PFSK-1 (cell line): ENCODE measurements at regions not wholly inside any gene's neighbourhood (a gene's known extent, or its start where the extent isn't known, plus 50 kb on each side); places are given as distances from the start of the nearest gene placed in this dataset.

Source experiments
- FOXP2 ChIP-seq: optimal IDR thresholded peaks from 2 replicates; pipeline ENCODE3; 2011; ENCODE audit warnings: borderline replicate concordance, control low read depth, inconsistent platforms; ENCODE audit not compliant: insufficient read depth; ENCODE audit errors: extremely low read length, extremely low read depth
- POLR2AphosphoS5 ChIP-seq: IDR thresholded peaks from 2 replicates; pipeline ENCODE4 v1.6.1; 2012; ENCODE audit warnings: low read depth, mild to moderate bottlenecking, control low read depth, low read length, moderate library complexity
- SIN3A ChIP-seq: IDR thresholded peaks from 2 replicates; pipeline ENCODE4 v1.6.1; 2012; ENCODE audit warnings: mild to moderate bottlenecking, low read length, moderate library complexity, borderline replicate concordance; ENCODE audit not compliant: insufficient read depth
- TAF1 ChIP-seq: IDR thresholded peaks from 2 replicates; pipeline ENCODE4 v1.6.1; 2012; ENCODE audit warnings: low read length, control low read depth, borderline replicate concordance; ENCODE audit not compliant: insufficient read depth
- TF ChIP-seq, protein P1 (sequence below), 2 experiments: IDR thresholded peaks; 2 replicates each; pipeline versions ENCODE4 v1.6.1 to v1.8.0; 2011 to 2012; ENCODE audit warnings: low read depth in 2 of 2, low read length in 2 of 2, control low read depth in 1 of 2, inconsistent platforms in 1 of 2, mild to moderate bottlenecking in 1 of 2, moderate library complexity in 1 of 2; ENCODE audit not compliant: insufficient read depth in 1 of 2

DNA sequence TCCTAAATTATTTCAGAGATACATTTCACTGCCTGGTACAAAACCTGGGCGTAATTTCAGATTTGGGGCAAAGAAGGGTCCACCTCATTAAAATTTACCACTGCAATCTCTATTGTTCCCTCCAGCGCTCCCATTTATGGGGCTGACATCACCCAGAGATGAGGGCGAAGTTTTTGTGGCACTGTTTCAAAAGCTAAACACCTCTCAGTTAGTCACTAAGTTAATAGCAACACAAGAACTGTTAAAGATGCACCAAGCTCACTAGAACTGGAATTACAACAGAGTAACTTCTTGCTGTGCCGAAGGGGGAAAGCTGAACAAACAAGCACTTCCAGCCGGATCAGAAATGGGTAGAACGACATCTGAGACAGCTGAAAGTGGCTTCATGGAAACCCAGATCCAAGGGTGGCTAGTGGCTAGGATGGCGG lies 179.4 kb downstream of the GATA3 start:
- TF ChIP-seq TAF1 = no peak
- TF ChIP-seq, protein P1, sequence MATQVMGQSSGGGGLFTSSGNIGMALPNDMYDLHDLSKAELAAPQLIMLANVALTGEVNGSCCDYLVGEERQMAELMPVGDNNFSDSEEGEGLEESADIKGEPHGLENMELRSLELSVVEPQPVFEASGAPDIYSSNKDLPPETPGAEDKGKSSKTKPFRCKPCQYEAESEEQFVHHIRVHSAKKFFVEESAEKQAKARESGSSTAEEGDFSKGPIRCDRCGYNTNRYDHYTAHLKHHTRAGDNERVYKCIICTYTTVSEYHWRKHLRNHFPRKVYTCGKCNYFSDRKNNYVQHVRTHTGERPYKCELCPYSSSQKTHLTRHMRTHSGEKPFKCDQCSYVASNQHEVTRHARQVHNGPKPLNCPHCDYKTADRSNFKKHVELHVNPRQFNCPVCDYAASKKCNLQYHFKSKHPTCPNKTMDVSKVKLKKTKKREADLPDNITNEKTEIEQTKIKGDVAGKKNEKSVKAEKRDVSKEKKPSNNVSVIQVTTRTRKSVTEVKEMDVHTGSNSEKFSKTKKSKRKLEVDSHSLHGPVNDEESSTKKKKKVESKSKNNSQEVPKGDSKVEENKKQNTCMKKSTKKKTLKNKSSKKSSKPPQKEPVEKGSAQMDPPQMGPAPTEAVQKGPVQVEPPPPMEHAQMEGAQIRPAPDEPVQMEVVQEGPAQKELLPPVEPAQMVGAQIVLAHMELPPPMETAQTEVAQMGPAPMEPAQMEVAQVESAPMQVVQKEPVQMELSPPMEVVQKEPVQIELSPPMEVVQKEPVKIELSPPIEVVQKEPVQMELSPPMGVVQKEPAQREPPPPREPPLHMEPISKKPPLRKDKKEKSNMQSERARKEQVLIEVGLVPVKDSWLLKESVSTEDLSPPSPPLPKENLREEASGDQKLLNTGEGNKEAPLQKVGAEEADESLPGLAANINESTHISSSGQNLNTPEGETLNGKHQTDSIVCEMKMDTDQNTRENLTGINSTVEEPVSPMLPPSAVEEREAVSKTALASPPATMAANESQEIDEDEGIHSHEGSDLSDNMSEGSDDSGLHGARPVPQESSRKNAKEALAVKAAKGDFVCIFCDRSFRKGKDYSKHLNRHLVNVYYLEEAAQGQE (IDR thresholded peaks at IDR 0.05; ENCODE audit: insufficient read depth in 1 of 2, low read depth in 2 of 2, low read length in 2 of 2) = no peak
- TF ChIP-seq FOXP2 = no peak
- TF ChIP-seq POLR2AphosphoS5 = no peak
- TF ChIP-seq SIN3A = no peak

DNA sequence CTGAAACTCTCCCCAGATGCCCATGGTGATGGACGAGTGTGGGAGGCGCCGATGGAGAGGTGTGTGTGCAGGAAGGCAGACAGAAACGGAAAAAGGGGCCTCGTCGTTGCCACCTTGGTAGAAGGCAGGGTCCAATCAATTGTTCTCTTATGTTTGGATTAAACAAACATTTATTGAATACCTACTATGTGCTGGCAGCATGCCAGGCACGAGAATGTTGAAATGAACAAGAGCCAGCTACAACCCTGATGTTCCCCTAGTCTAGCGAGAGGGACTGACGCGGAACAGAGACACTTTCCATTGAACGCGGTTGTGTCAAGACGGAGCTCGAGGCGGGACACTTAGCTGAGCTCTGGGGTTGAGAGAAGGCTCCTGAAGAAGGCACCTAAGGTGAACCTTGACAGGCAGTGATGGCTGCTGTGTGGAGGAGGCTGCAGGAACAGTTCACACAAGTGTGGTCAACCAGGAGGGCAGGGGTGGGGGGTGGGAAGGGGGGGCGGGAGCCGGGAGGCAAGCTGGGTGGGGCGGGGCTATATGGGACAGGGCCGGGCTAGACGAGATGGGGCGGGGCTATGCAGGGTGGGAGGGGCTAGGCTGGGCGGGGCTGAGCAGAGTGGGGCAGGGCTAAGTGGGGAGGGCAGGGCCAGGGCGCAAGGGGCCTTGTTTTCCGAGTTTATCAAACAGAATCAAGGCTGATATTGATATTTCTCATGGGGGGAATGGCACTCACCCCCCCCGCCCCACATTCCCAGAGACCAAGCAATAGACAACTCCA lies 181.0 kb downstream of the GATA3 start:
- no peak for TF ChIP-seq POLR2AphosphoS5
- no peak for TF ChIP-seq TAF1
- TF ChIP-seq, protein P1 (IDR thresholded peaks at IDR 0.05; ENCODE audit: insufficient read depth in 1 of 2, low read depth in 2 of 2, low read length in 2 of 2) = no peak
- TF ChIP-seq SIN3A = no peak
- no peak for TF ChIP-seq FOXP2

DNA sequence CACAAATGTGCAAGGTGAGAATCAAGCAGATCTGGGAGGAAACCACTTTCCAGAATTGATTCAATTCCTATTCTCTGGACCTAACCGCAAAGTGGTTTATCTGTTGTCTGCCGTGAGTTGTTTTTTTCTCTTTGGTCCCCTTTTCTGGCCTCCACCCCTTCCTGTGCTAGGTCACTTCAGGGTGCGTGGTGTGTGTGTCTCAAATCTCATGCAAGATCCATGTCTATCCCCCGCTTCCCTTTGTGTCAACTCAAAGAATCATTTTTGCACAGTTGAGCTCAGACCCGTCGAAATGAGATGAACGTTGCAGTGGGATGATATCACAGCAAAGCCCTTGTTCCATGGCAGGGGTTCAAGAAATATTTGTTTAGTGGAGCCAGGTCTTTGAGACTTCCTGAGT lies 184.5 kb downstream of the GATA3 start:
- TF ChIP-seq, protein P1 (IDR thresholded peaks at IDR 0.05; ENCODE audit: insufficient read depth in 1 of 2, low read depth in 2 of 2, low read length in 2 of 2) = no peak

DNA sequence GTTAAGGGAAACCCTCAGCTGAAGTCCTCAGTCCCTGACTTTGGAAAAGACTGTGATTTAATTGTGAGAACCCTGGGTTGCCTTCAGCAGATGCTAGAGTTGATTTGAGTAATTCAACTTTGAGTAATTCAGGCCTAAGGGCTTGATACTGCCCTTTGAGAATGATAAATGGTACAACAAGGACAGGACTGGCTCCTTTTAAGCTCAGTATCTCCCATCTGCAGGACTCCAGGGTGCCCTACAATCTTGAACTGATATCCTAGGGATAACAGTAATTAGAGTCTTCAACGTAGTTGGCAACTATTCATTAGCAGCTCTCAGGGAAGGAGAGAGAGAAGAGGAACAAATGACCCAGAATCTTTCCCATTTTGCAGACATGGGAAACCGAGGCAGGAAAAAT lies 186.4 kb downstream of the GATA3 start:
- TF ChIP-seq TAF1 (no peak), FOXP2 (no peak), POLR2AphosphoS5 (no peak), SIN3A (no peak)
- TF ChIP-seq, protein P1 (IDR thresholded peaks at IDR 0.05; ENCODE audit: insufficient read depth in 1 of 2, low read depth in 2 of 2, low read length in 2 of 2) = no peak
